ENCODE measurements at regions not wholly inside any gene's neighbourhood (a gene's known extent, or its start where the extent isn't known, plus 50 kb on each side); places are given as distances from the start of the nearest gene placed in this dataset.

DNA sequence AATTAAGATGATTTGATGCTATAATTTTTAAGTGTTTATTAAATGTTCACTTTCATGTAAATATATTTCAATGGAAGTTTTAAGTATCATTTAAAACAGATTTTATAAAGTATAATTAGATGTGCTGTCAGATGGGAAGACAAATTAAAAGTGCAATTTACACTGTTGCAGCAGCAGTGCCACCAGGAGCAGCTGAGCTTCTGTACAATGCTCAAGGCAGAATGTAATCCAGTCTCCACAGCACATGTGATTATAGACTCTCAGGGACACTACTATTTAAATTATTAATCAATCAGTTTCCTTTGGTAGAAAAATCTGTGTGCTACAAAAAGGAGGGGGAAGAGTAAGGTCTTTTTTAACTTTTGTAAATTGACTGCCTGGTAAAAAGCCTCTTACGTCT is 285.7 kb upstream of the USP15 start:
- TF ChIP-seq, protein P1, sequence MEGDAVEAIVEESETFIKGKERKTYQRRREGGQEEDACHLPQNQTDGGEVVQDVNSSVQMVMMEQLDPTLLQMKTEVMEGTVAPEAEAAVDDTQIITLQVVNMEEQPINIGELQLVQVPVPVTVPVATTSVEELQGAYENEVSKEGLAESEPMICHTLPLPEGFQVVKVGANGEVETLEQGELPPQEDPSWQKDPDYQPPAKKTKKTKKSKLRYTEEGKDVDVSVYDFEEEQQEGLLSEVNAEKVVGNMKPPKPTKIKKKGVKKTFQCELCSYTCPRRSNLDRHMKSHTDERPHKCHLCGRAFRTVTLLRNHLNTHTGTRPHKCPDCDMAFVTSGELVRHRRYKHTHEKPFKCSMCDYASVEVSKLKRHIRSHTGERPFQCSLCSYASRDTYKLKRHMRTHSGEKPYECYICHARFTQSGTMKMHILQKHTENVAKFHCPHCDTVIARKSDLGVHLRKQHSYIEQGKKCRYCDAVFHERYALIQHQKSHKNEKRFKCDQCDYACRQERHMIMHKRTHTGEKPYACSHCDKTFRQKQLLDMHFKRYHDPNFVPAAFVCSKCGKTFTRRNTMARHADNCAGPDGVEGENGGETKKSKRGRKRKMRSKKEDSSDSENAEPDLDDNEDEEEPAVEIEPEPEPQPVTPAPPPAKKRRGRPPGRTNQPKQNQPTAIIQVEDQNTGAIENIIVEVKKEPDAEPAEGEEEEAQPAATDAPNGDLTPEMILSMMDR (IDR thresholded peaks at IDR 0.05; ENCODE audit: low read depth, low read length, missing input control), result no peak
- TF ChIP-seq, protein P2, sequence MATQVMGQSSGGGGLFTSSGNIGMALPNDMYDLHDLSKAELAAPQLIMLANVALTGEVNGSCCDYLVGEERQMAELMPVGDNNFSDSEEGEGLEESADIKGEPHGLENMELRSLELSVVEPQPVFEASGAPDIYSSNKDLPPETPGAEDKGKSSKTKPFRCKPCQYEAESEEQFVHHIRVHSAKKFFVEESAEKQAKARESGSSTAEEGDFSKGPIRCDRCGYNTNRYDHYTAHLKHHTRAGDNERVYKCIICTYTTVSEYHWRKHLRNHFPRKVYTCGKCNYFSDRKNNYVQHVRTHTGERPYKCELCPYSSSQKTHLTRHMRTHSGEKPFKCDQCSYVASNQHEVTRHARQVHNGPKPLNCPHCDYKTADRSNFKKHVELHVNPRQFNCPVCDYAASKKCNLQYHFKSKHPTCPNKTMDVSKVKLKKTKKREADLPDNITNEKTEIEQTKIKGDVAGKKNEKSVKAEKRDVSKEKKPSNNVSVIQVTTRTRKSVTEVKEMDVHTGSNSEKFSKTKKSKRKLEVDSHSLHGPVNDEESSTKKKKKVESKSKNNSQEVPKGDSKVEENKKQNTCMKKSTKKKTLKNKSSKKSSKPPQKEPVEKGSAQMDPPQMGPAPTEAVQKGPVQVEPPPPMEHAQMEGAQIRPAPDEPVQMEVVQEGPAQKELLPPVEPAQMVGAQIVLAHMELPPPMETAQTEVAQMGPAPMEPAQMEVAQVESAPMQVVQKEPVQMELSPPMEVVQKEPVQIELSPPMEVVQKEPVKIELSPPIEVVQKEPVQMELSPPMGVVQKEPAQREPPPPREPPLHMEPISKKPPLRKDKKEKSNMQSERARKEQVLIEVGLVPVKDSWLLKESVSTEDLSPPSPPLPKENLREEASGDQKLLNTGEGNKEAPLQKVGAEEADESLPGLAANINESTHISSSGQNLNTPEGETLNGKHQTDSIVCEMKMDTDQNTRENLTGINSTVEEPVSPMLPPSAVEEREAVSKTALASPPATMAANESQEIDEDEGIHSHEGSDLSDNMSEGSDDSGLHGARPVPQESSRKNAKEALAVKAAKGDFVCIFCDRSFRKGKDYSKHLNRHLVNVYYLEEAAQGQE (IDR thresholded peaks at IDR 0.05), result no peak
- TF ChIP-seq TAF1 (conservative IDR thresholded peaks at IDR 0.05), result no peak
- TF ChIP-seq, protein P3, sequence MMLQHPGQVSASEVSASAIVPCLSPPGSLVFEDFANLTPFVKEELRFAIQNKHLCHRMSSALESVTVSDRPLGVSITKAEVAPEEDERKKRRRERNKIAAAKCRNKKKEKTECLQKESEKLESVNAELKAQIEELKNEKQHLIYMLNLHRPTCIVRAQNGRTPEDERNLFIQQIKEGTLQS (IDR thresholded peaks at IDR 0.05), result no peak
- TF ChIP-seq JUND (IDR thresholded peaks at IDR 0.05), result no peak
- no peak for TF ChIP-seq RAD21 (IDR thresholded peaks at IDR 0.05)
- TF ChIP-seq, protein P4, sequence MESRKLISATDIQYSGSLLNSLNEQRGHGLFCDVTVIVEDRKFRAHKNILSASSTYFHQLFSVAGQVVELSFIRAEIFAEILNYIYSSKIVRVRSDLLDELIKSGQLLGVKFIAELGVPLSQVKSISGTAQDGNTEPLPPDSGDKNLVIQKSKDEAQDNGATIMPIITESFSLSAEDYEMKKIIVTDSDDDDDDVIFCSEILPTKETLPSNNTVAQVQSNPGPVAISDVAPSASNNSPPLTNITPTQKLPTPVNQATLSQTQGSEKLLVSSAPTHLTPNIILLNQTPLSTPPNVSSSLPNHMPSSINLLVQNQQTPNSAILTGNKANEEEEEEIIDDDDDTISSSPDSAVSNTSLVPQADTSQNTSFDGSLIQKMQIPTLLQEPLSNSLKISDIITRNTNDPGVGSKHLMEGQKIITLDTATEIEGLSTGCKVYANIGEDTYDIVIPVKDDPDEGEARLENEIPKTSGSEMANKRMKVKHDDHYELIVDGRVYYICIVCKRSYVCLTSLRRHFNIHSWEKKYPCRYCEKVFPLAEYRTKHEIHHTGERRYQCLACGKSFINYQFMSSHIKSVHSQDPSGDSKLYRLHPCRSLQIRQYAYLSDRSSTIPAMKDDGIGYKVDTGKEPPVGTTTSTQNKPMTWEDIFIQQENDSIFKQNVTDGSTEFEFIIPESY (IDR thresholded peaks at IDR 0.05), result no peak
- TF ChIP-seq RXRA (IDR thresholded peaks at IDR 0.05), result no peak
- no peak for TF ChIP-seq SP1 (IDR thresholded peaks at IDR 0.05)
- no peak for TF ChIP-seq HNF4A (conservative IDR thresholded peaks at IDR 0.05)
- no peak for TF ChIP-seq GABPA (IDR thresholded peaks at IDR 0.05 in 1 of 2, conservative IDR thresholded peaks at IDR 0.05 in 1 of 2)
